Hepatocyte (in vitro differentiated cells): ENCODE measurements at regions not wholly inside any gene's neighbourhood (a gene's known extent, or its start where the extent isn't known, plus 50 kb on each side); places are given as distances from the start of the nearest gene placed in this dataset.
"Not testable (repeated sequence)": the region's sequence is repeated elsewhere in the genome, so short reads cannot be mapped to it uniquely, and the experiment has no call there.

Experiments used
- EZH2 ChIP-seq: fragments of 200-600 bp; sonication (generic); IDR thresholded peaks from 2 replicates; pipeline ENCODE4 v1.6.1; 2016; ENCODE audit warnings: antibody characterized with exemption, mild to moderate bottlenecking, borderline replicate concordance
- TF ChIP-seq, protein P1 (sequence below): fragments of 200-600 bp; sonication (generic); IDR thresholded peaks from 2 replicates; pipeline ENCODE4 v1.5.1; 2016; ENCODE audit warnings: antibody characterized with exemption, mild to moderate bottlenecking; ENCODE audit not compliant: poor library complexity

DNA sequence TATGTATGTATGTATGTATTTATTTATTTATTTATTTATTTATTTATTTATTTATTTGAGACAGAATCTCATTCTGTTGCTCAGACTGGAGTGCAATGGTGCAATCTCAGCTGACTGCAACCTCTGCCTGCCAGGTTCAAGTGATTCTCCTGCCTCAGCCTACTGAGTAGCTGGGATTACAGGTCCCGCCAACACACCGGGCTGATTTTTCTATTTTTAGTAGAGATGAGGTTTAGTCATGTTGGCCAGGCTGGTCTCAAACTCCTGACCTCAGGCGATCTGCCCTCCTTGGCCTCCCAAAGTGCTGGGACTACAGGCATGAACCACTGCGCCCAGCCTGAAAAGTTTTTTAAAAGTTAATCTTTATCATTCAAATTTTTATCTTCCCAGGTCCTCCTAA lies 532.9 kb upstream of the SMIM21 start:
- TF ChIP-seq, protein P1, sequence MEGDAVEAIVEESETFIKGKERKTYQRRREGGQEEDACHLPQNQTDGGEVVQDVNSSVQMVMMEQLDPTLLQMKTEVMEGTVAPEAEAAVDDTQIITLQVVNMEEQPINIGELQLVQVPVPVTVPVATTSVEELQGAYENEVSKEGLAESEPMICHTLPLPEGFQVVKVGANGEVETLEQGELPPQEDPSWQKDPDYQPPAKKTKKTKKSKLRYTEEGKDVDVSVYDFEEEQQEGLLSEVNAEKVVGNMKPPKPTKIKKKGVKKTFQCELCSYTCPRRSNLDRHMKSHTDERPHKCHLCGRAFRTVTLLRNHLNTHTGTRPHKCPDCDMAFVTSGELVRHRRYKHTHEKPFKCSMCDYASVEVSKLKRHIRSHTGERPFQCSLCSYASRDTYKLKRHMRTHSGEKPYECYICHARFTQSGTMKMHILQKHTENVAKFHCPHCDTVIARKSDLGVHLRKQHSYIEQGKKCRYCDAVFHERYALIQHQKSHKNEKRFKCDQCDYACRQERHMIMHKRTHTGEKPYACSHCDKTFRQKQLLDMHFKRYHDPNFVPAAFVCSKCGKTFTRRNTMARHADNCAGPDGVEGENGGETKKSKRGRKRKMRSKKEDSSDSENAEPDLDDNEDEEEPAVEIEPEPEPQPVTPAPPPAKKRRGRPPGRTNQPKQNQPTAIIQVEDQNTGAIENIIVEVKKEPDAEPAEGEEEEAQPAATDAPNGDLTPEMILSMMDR = not testable (repeated sequence)
- TF ChIP-seq EZH2 = not testable (repeated sequence)
